NCI-H345 (cell line): ENCODE measurements at regions not wholly inside any gene's neighbourhood (a gene's known extent, or its start where the extent isn't known, plus 50 kb on each side); places are given as distances from the start of the nearest gene placed in this dataset.
"Not testable (repeated sequence)": the region's sequence is repeated elsewhere in the genome, so short reads cannot be mapped to it uniquely, and the experiment has no call there.

Experiments
- DNase-seq: peaks from one replicate; lab custom pipeline; 2025; lab: John Stamatoyannopoulos, UW

GRCh38 chr21:15614766-15615165 is 115.0 kb upstream of the USP25 start:
- no peak for DNase-seq

DNA sequence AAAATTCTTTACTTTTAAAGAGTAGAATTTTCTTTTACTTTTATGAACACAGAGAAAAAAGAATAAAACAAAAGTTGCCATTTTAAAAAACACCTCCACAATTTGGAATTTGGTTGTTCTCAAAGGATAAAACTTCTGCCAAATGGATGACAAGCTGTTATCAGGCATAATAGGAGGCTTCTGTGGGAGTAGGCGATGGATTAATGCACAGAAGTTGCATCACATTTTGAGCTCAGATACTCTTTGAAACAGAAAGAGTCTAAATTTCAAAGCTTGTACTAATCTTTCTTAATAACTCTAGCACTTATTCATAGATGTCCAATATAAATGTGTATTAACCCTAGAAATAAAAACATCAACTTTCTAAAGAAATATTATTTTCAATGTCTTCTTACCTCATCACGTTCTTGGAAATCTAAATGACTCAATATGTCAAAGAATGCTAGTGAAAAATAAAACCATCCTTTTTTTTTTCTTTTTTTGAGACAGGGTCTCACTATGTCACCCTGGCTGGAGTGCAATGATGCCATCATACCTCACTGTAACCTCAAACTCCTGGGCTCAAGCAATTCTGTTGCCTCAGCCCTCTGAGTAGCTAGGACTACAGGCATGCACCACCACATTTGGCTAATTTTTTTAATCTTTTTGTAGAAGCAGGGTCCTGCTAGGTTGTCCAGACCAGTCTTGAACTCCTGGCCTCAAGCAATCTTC is 112.8 kb upstream of the USP25 start:
- DNase-seq: no peak

GRCh38 chr21:15617964-15618363 is 111.8 kb upstream of the USP25 start:
- no peak for DNase-seq

GRCh38 chr21:15620892-15621291 is 108.9 kb upstream of the USP25 start:
- DNase-seq: no peak

DNA sequence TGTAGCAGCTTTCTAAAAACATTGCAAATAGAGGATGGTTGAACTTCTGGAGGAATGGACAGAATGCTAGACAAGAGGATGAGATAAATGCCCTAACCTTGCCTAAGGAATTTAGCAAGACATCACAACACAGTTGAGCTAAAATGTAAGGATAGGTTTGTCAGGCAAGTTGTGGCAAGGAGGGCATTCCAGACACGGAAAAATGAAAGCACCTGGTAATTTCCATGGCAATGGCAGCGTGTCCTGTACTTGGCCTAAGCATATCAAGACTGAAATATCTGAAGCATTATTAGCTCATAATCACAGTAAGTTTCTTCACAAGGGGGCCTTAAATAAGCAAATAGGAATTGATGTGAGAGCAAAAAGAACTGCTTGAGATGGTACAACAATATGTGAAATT is 105.1 kb upstream of the USP25 start:
- no peak for DNase-seq

GRCh38 chr21:15625363-15625762 is 104.4 kb upstream of the USP25 start:
- DNase-seq: no peak

- no peak for DNase-seq
Observed at GRCh38 chr21:15626031-15626430, 103.8 kb upstream of the USP25 start.

DNA sequence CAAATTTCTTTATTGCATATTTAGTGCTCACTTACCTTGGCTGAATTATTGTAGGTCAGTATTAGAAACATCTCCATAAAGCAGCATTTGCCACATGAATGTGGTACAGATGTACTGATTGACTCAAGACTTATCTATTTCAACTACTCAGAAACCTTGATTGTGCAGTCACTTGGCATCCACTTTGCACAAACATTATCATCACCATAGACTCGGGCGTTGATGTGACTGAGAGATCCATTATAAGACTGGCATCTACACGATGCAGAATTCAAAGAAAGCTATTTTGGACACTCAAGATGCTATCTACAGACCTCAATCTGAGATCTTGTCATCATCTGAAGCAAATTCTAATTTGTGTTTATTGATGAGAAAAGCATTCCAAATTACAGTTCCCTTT is 102.8 kb upstream of the USP25 start:
- DNase-seq: no peak

DNA sequence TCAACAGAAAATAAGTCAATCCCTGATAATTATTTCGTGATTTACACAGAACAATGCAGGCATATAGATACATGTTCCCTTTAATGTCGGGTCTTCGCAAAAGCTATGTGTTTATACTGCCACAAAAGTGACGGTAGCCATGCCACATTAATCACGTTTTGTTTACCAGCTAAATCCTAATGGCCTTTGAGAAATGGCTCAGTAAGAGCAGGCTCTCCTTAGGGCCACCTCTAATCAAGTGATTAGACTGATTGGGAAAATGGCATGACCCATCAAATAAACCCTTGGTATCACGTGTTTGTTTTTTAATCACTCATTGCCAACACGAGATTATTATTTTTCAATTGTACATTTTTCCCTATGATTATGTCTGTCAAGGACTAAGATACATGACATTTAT is 102.0 kb upstream of the USP25 start:
- no peak for DNase-seq

- DNase-seq: no peak
Observed at GRCh38 chr21:15631342-15631741, 98.4 kb upstream of the USP25 start.

DNA sequence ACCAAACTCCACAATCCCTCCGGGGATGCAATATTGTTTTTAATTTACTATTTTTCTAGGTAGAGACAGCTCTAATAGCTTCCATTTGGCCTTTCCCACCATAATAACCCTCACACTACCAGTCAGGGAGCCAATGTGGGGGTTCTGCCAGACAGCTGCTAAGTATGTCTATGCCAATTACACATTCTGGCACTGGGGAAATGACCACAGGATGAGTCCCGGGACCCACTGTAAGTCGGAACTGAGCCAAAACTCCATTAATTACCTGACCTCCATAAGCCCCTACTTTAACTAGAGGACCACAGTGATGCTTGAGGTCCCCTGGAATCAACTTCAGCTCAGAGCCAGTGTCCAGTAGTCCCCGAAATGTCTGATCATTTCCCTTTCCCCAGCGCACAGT is 95.2 kb upstream of the USP25 start:
- DNase-seq: not testable (repeated sequence)

GRCh38 chr21:15638856-15639549 is 90.8 kb upstream of the USP25 start:
- DNase-seq: no peak

- DNase-seq: not testable (repeated sequence)
Observed at GRCh38 chr21:15640113-15640512, 89.7 kb upstream of the USP25 start.

- no peak for DNase-seq
Observed at GRCh38 chr21:15644489-15644888, 85.3 kb upstream of the USP25 start.

DNA sequence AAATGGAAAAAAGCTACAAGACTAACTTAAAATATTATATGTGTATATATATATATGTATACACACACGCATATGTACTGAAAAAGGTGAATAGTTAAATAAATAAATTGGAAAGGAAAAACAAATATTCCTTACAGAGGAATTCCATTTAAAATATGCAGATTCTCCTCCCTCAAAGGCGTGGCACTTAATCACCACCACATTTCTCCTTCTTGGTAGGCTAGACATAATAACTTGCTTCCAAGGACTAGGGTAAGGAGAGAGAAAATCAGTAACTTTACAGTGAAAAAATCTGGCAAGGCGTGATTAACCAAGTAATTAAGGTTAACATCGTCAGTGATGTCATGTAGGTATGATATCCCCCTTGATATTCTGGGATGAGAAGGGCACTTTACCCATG is 84.0 kb upstream of the USP25 start:
- no peak for DNase-seq

DNA sequence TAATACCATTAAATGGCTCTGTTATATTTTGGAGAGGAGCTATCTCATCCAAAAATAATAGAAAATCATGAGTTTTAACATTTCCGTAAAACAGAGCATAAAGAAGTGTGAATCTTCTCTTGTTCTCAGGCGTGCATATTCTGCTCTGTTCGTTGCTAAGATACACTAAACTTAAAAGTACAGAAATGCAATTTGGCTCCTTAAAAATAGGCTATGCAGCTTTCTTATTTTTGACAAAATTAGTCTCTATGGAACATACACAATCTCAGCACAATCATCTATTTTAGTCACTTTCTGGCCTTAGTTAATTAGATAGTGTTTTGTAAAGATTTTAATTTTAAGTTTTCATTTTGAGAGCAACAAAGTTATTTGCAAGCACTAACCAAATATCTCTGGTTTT is 79.0 kb upstream of the USP25 start:
- no peak for DNase-seq

GRCh38 chr21:15651172-15651571 is 78.6 kb upstream of the USP25 start:
- no peak for DNase-seq

DNA sequence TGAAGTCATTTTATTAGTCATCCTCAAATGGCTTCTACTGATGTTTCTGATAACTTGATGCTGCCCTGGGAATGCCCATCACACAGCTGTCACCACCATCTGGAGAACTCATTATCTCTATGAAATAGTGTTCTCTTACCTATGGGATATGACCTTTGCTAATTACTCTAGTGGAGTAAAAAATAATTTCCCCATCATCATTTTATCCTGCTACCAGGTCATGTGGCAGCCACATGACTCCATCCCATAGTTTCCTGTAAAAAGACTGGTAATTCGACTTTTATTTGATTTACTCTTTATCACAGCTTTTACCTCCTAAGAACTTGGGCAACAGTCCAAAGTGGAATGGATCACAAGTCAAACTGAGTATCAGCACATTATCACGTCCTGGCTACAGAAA is 76.1 kb upstream of the USP25 start:
- no peak for DNase-seq

DNA sequence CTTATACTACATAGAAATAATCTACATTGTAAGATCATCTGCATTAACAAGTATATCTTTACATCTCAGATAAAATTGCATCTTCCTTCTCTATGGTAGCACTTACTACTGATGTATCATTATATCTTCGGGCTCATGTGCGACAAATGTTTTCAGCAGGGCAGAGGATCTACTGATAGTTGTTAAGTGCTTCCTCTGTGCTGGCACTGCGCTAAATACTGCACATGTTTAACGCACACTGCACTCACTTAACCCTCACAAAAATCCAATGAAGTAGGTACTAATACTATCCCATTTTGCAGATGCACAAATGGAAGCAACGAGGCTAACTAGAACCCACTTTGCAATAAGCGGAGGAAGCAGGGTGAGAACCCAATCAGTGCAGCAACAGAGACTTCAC is 75.6 kb upstream of the USP25 start:
- no peak for DNase-seq

DNA sequence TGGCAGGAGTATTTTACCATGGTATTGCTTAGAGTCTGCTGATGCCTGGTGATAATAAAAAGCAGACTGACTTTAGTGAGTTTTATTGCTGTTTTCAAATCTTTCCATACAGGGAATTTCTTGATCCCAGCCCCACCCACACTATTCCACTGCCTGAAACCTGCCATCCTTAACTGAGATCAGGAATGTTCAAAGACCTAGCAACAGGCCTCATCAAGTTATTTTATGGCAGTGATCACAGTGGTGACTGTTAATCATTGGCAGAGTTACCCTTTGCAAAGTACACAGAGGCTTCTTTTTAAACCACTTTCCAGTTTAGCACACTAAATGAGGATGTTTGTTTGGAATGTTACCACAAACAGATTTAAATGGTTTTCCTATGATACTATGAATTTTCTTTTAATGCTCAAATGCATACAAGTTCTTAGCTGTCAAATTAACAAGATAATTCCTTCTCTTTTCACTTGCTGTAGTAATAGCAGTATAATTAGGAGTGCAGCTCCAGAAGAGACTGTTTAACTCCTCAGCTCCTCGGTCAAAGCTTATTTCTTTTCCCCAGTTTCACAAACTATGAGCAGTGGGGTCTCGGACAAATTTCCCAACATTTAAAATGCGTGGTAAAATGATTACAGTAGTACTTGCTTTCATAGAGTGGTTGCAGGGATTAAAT is 69.9 kb upstream of the USP25 start:
- DNase-seq: no peak

DNA sequence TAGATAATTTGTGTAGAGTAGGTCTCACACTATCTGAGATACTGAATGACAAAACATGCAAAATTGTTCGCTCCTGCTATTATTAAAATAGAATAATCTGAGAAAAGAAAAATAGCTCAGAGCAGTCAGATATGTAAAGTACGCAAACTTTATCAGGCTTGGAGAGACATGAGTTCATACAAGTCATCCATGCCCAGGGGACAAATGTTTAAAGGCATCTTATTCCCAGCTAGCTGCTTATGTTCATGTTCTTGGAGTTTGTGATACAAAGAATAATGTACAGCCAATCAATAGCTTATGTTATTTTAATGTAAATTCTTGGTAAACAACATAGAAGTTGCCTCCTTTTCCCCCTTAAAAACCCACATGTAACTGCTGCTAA is 69.4 kb upstream of the USP25 start:
- DNase-seq: no peak

DNA sequence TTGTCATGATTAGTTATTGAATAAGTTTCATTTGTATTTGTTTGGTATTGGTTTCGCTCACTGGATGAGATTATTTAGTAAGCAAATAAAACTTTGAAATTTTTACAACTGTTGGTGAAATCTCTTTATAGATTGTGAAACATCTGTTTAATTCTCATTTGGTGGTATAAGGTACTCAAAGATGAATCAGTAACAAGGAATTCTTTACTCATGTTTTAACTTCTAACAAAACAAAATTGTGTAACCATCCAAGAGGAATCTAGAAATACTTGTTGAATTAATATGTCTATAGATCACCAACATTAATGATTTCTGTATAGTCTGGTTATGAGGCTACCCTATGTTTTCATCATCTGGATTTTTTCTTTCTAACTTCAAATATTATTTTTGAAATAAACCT is 62.8 kb upstream of the USP25 start:
- DNase-seq: no peak

DNA sequence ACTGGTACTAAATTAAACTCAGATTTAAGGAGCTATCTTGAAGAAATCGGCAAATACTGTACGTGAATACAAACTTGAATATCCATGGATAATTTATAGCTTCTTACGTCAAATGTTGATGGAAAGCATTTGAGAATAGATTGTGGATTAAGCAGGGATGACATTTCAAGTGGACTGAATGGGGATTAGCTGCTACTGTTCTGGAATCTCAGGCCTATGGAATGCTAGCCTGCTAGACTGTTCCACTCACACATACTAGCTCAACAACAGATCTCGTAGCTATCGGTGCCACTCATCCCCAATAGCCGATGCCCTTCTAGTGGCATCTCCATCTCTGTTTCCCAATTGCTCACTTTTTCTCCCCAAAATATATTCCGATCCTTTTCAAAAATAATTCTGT is 62.0 kb upstream of the USP25 start:
- DNase-seq: no peak
